Esophagus squamous epithelium (tissue), 5 donors: ENCODE measurements at regions not wholly inside any gene's neighbourhood (a gene's known extent, or its start where the extent isn't known, plus 50 kb on each side); places are given as distances from the start of the nearest gene placed in this dataset.

Experiments used
- DNase-seq: peaks from one replicate; lab custom pipeline; 2025; lab: John Stamatoyannopoulos, UW
- H3K27ac ChIP-seq, 4 donors: fragments of 200-600 bp; sonication (generic); one replicate each; pipeline ENCODE4 v1.5.1; 2016 to 2019; ENCODE audit warnings: mild to moderate bottlenecking in 1 of 4
- H3K27me3 ChIP-seq, 4 donors: fragments of 200-600 bp; sonication (generic); 1 replicate in 3 of 4; 2 replicates in 1 of 4; pipeline versions ENCODE4 v1.5.1 to v1.6.0; 2017 to 2021; ENCODE audit warnings: antibody characterized with exemption in 1 of 4
- H3K36me3 ChIP-seq, 3 donors: fragments of 200-600 bp; sonication (generic); one replicate each; pipeline ENCODE4 v1.5.1; 2016 to 2019
- H3K4me1 ChIP-seq, 3 donors: fragments of 200-600 bp; sonication (generic); one replicate each; pipeline ENCODE4 v1.5.1; 2017 to 2019
- H3K4me3 ChIP-seq, 4 donors: fragments of 200-600 bp; sonication (generic); 1 replicate in 3 of 4; 2 replicates in 1 of 4; pipeline ENCODE4 v1.5.1; 2016 to 2019; ENCODE audit warnings: mild to moderate bottlenecking in 2 of 4, moderate library complexity in 1 of 4
- H3K9me3 ChIP-seq, 3 donors: fragments of 200-600 bp; sonication (generic); one replicate each; pipeline ENCODE4 v1.5.1; 2016 to 2019
- CTCF ChIP-seq, 6 experiments: fragments of 450-650 bp in 4 of 6; fragments of 200-600 bp in 2 of 6; sonication (generic) in 2 of 6; IDR thresholded peaks; one replicate each; pipeline ENCODE4 v1.5.1; 2016 to 2019; ENCODE audit warnings: antibody characterized with exemption in 6 of 6, mild to moderate bottlenecking in 4 of 6, moderate library complexity in 4 of 6
- POLR2A ChIP-seq, 4 donors: fragments of 450-650 bp; IDR thresholded peaks; one replicate each; pipeline ENCODE4 v1.6.1; 2017; ENCODE audit warnings: antibody characterized with exemption in 4 of 4, mild to moderate bottlenecking in 4 of 4, moderate library complexity in 3 of 4
- WGBS, 2 donors: methylation state at CpG; one replicate each; pipeline ENCODE4 v1.1.5; 2018; 5-methylcytosine and 5-hydroxymethylcytosine counted together
- intact Hi-C: fragments of 100-400 bp; cut with DNase I; formaldehyde crosslinking; loops from one replicate; pipeline ENCODE4 v1.15.0; 2022
- donor health status: DM: yes; HTN: yes; CAD: no.

- H3K4me1 ChIP-seq: no peaks in the 10 kb centered on the region
- intact Hi-C loops: no loop called here
- no peak overlapping the region for H3K4me3 ChIP-seq
- TF ChIP-seq CTCF (IDR thresholded peaks at IDR 0.05): no peak
- no peak for TF ChIP-seq POLR2A (IDR thresholded peaks at IDR 0.05)
- H3K9me3 ChIP-seq: no peaks in the 10 kb centered on the region
- 59 to 60% methylated on average over 4 of the region's 4 CpGs for WGBS, 2 donors
- no peaks in the 10 kb centered on the region for H3K27me3 ChIP-seq
- H3K27ac ChIP-seq: no peak overlapping the region
- no peak for DNase-seq
- H3K36me3 ChIP-seq: no peaks in the 10 kb centered on the region
Measured at GRCh38 chr9:14526504-14526903, 166.7 kb downstream of the ZDHHC21 start.

GRCh38 chr9:14525856-14526255 lies 167.4 kb downstream of the ZDHHC21 start:
- no peaks in the 10 kb centered on the region for H3K4me1 ChIP-seq
- H3K9me3 ChIP-seq: no peaks in the 10 kb centered on the region
- DNase-seq: no peak
- H3K27me3 ChIP-seq: no peaks in the 10 kb centered on the region
- H3K27ac ChIP-seq: no peak overlapping the region
- intact Hi-C loops: no loop called here
- no peak for TF ChIP-seq POLR2A (IDR thresholded peaks at IDR 0.05)
- TF ChIP-seq CTCF (IDR thresholded peaks at IDR 0.05): no peak
- H3K4me3 ChIP-seq: no peak overlapping the region
- H3K36me3 ChIP-seq: no peaks in the 10 kb centered on the region
- WGBS, 2 donors: 70 to 77% methylated on average over 6 of the region's 6 CpGs

- WGBS, 2 donors: 75 to 84% methylated on average over 8 of the region's 8 CpGs
- DNase-seq: no peak
- Histone ChIP-seq H3K4me1 (no peaks in the 10 kb centered on the region), H3K36me3 (no peaks in the 10 kb centered on the region), H3K4me3 (no peak overlapping the region), H3K27ac (no peak overlapping the region), H3K27me3 (no peaks in the 10 kb centered on the region), H3K9me3 (no peaks in the 10 kb centered on the region)
- intact Hi-C loops: no loop called here
- TF ChIP-seq CTCF (IDR thresholded peaks at IDR 0.05): no peak
- no peak for TF ChIP-seq POLR2A (IDR thresholded peaks at IDR 0.05)
Measured at GRCh38 chr9:14524873-14525515, 168.2 kb downstream of the ZDHHC21 start.

DNA sequence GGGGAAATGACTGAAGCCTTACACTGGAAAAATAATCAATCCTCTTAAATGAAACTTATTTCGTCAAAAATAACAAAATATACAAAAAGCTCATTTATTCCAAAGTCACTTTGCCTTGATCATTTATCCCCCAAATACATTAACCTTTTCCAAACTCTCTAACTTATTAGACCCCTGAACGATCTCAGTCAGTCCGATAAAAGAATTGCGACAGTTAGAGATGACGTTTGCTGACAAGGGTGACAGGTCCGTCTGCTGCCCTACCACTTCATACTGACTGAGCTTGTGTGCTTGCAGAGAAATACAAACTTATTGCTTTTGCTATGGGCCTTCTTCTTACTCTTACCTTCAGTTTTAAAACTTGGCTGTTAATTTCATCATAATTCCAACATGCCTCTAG lies 169.7 kb downstream of the ZDHHC21 start:
- intact Hi-C loops: no loop called here

More for the DNA sequence above, 169.7 kb downstream of the ZDHHC21 start:
- Histone ChIP-seq H3K4me3 (no peak overlapping the region), H3K4me1 (no peaks in the 10 kb centered on the region), H3K36me3 (no peaks in the 10 kb centered on the region), H3K27me3 (no peaks in the 10 kb centered on the region), H3K9me3 (no peaks in the 10 kb centered on the region), H3K27ac (no peak overlapping the region)
- WGBS, 2 donors: 86 to 90% methylated on average over 6 of the region's 6 CpGs
- DNase-seq: no peak
- no peak for TF ChIP-seq CTCF (IDR thresholded peaks at IDR 0.05)
- TF ChIP-seq POLR2A (IDR thresholded peaks at IDR 0.05): no peak
